Transverse colon (tissue), 3 donors: ENCODE measurements at regions not wholly inside any gene's neighbourhood (a gene's known extent, or its start where the extent isn't known, plus 50 kb on each side); places are given as distances from the start of the nearest gene placed in this dataset.

Experiments used
- CTCF ChIP-seq, 5 experiments: fragments of 200-600 bp in 3 of 5; fragments of 450-650 bp in 2 of 5; sonication (generic) in 3 of 5; IDR thresholded peaks; 1 replicate in 2 of 5; 2 replicates in 3 of 5; pipeline ENCODE4 v1.5.1; 2016 to 2017; ENCODE audit warnings: antibody characterized with exemption in 5 of 5, inconsistent platforms in 3 of 5, mild to moderate bottlenecking in 2 of 5, moderate library complexity in 1 of 5
- POLR2A ChIP-seq: fragments of 450-650 bp; IDR thresholded peaks from one replicate; pipeline ENCODE4 v1.6.1; 2016; ENCODE audit warnings: antibody characterized with exemption, mild to moderate bottlenecking, moderate library complexity

GRCh38 chr14:51449681-51450080 lies 202.0 kb upstream of the FRMD6 start:
- no peak for TF ChIP-seq CTCF (IDR thresholded peaks at IDR 0.05)
- no peak for TF ChIP-seq POLR2A
